ENCODE measurements at regions not wholly inside any gene's neighbourhood (a gene's known extent, or its start where the extent isn't known, plus 50 kb on each side); places are given as distances from the start of the nearest gene placed in this dataset.
"Not testable (repeated sequence)": the region's sequence is repeated elsewhere in the genome, so short reads cannot be mapped to it uniquely, and the experiment has no call there.

GRCh38 chr18:51248685-51249084, 51.2 kb upstream of the MEX3C start:
- Mint-ChIP-seq H3K27ac (peak overlapping the region in 1 of 6 donors; percentile 25), H3K4me3 (no peak overlapping the region), H3K27me3 (ENCODE audit: low read depth in 3 of 3) (peaks cover 2 to 5% (median 2%) of the 10 kb centered on the region in 3 donors), H3K9me3 (peaks cover 0 to 2% (median 0%) of the 10 kb centered on the region in 6 donors), H3K4me1 (no peaks in the 10 kb centered on the region), H3K36me3 (peaks cover 5 to 9% (median 6%) of the 10 kb centered on the region in 3 donors)
- DNase-seq, result no peak

DNA sequence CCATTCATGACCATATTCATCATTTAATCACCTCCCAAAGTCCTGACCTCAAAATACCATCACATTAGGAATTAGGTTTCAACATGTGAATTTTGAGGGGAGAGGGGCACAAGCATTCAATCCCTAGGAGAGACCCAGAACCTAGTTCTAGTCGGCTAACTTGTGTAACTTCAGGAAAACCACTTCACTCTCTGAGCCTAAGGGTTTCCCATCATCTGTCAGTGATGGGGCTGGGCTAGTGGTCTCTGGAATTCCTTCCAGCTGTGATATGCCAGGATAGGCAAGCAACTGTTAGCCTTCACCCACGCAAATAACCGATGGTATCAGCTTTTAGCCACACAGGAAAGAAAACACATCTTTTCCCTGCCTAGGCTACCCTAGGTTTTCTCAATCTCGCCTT, 52.5 kb upstream of the MEX3C start:
- Mint-ChIP-seq H3K9me3 (peaks cover 0 to 2% (median 0%) of the 10 kb centered on the region in 6 donors), H3K36me3 (peaks cover 5 to 9% (median 7%) of the 10 kb centered on the region in 3 donors), H3K27me3 (ENCODE audit: low read depth in 3 of 3) (peaks cover 2 to 6% (median 2%) of the 10 kb centered on the region in 3 donors), H3K4me1 (no peaks in the 10 kb centered on the region), H3K4me3 (no peak overlapping the region), H3K27ac (no peak overlapping the region)
- no peak for DNase-seq

GRCh38 chr18:51250458-51251024, 53.1 kb upstream of the MEX3C start:
- Mint-ChIP-seq H3K36me3 (peaks cover 4 to 9% (median 8%) of the 10 kb centered on the region in 3 donors), H3K4me3 (no peak overlapping the region), H3K9me3 (no peaks in the 10 kb centered on the region), H3K4me1 (no peaks in the 10 kb centered on the region), H3K27me3 (ENCODE audit: low read depth in 3 of 3) (peaks cover 2 to 6% (median 2%) of the 10 kb centered on the region in 3 donors), H3K27ac (no peak overlapping the region)
- no peak for DNase-seq

GRCh38 chr18:51251625-51252024, 54.1 kb upstream of the MEX3C start:
- DNase-seq, result no peak
- H3K27ac Mint-ChIP-seq, result no peak overlapping the region
- no peaks in the 10 kb centered on the region for H3K4me1 Mint-ChIP-seq
- peaks cover 4 to 10% (median 9%) of the 10 kb centered on the region in 3 donors for H3K36me3 Mint-ChIP-seq
- H3K9me3 Mint-ChIP-seq, result no peaks in the 10 kb centered on the region
- no peak overlapping the region for H3K4me3 Mint-ChIP-seq
- peaks cover 2 to 6% (median 4%) of the 10 kb centered on the region in 3 donors for H3K27me3 Mint-ChIP-seq (ENCODE audit: low read depth in 3 of 3)

DNA sequence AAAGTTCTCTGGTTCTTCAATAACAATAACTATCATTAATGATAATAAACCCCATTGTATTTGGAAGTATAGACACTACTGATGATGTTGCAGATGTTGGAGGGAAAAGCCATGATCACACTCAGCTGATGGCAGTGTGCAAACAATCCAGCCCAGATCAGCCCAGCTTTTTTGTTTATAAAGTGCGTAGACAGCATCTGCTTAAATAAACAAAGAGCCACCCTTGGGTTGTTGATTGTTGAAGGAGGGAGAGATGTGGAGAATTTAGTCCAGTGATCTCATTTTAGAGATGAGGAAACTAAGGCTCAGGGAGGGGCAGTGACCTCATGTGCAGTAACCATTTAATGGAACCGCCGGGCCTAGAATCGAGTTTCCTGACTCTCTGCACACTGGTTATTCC, 56.0 kb upstream of the MEX3C start:
- no peaks in the 10 kb centered on the region for H3K9me3 Mint-ChIP-seq
- H3K27me3 Mint-ChIP-seq (ENCODE audit: low read depth in 3 of 3), result peaks cover 1 to 6% (median 2%) of the 10 kb centered on the region in 3 donors
- H3K4me3 Mint-ChIP-seq, result no peak overlapping the region
- H3K36me3 Mint-ChIP-seq, result peaks cover 3 to 5% (median 4%) of the 10 kb centered on the region in 3 donors
- no peak for DNase-seq
- no peak overlapping the region for H3K27ac Mint-ChIP-seq
- H3K4me1 Mint-ChIP-seq, result no peaks in the 10 kb centered on the region

DNA sequence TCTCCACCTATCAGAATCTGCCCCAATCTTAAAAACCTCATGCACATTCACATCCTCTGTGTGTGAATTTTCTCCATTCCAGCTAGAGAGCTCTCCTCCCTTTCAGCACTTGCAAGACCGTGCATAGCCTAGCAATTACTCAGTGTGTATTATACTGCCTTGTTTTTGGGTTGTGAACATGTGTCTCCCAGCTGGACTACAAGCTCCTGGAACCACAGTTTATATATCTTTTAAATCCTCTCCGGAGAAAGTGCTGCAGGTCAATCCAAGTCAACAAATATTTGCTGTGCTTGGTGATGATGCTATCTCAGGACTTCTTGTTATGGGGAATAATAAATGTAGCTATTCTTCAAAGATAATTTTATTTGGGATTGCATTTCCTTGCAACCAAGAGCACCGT, 58.2 kb upstream of the MEX3C start:
- peaks cover 0 to 4% (median 3%) of the 10 kb centered on the region in 3 donors for H3K27me3 Mint-ChIP-seq (ENCODE audit: low read depth in 3 of 3)
- H3K4me1 Mint-ChIP-seq, result no peaks in the 10 kb centered on the region
- H3K4me3 Mint-ChIP-seq, result no peak overlapping the region
- peaks cover 5 to 12% (median 7%) of the 10 kb centered on the region in 3 donors for H3K36me3 Mint-ChIP-seq
- H3K9me3 Mint-ChIP-seq, result no peaks in the 10 kb centered on the region
- peak overlapping the region in 1 of 6 donors; percentile 13 for H3K27ac Mint-ChIP-seq
- DNase-seq, result no peak

DNA sequence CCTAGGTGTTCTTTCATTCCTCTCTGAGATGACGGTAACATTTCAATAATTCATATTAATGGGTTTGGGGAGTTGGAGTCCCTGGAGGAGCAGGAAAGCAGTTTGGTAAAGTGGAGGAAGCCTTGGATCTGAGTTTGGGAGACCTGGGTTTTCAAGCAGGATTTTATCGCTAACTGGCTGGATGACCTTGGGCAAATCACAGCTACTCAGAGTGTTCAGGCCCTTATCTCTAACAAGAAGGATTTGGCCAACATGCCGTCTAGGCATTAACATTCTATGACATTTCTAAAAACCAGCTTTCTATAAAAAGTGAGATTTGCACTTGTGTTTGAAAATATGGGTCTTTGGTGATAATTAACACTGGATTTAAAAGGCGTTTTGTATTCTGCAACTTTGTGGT, 59.7 kb upstream of the MEX3C start:
- no peaks in the 10 kb centered on the region for H3K9me3 Mint-ChIP-seq
- peaks cover 0 to 3% (median 2%) of the 10 kb centered on the region in 3 donors for H3K27me3 Mint-ChIP-seq (ENCODE audit: low read depth in 3 of 3)
- H3K4me3 Mint-ChIP-seq, result no peak overlapping the region
- no peak overlapping the region for H3K27ac Mint-ChIP-seq
- no peaks in the 10 kb centered on the region for H3K4me1 Mint-ChIP-seq
- no peak for DNase-seq
- peaks cover 5 to 12% (median 7%) of the 10 kb centered on the region in 3 donors for H3K36me3 Mint-ChIP-seq

DNA sequence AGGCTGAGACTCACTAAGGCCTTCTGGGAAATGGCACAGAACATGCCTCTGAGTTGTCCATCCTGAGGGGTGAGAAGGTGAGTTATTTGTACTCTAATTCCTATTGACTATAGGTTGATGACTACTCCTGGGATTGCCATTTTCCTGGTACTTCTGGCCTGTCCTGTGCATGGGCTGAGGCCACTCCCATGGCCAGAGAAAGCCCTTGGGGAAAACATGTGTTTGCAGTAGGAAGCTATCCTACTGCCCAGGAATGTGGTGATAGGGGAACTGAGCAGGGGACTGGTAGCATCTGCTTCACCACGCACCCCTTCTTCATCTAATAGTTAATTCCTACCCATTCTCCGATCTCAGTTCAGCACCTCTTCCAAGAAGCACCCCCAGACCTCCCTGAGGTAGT, 62.6 kb upstream of the MEX3C start:
- H3K9me3 Mint-ChIP-seq, result no peaks in the 10 kb centered on the region
- H3K4me1 Mint-ChIP-seq, result no peaks in the 10 kb centered on the region
- no peak overlapping the region for H3K27ac Mint-ChIP-seq
- no peak for DNase-seq
- H3K36me3 Mint-ChIP-seq, result peaks cover 5 to 12% (median 5%) of the 10 kb centered on the region in 3 donors
- no peak overlapping the region for H3K4me3 Mint-ChIP-seq
- peaks cover 0 to 3% (median 2%) of the 10 kb centered on the region in 3 donors for H3K27me3 Mint-ChIP-seq (ENCODE audit: low read depth in 3 of 3)

- not testable (repeated sequence) for H3K4me3 Mint-ChIP-seq; H3K9me3 Mint-ChIP-seq; H3K27ac Mint-ChIP-seq; H3K4me1 Mint-ChIP-seq; DNase-seq; H3K27me3 Mint-ChIP-seq (ENCODE audit: low read depth in 3 of 3); H3K36me3 Mint-ChIP-seq
These were observed 68.6 kb upstream of the MEX3C start for GRCh38 chr18:51266077-51266476.

DNA sequence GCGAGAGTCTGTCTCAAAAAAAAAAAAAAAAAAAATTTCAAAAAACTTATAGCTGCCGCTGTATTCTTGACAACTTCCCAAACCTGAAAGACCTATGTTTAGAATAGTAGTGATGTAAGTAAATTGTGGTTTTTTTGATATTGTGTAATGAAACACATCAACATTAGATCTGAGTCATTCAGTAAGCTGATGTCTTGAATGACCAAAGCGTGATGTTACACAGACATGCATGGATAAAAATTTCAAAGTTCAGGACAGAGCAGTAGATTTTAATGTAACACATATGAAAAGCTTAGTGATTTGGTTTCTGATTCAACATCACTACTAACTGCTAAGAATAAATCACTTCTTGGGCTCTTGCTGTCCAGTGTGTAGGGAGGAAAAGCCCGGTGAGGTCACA, 69.3 kb upstream of the MEX3C start:
- no peak overlapping the region for H3K27ac Mint-ChIP-seq
- DNase-seq, result no peak
- peaks cover 2 to 6% (median 5%) of the 10 kb centered on the region in 3 donors for H3K27me3 Mint-ChIP-seq (ENCODE audit: low read depth in 3 of 3)
- H3K4me3 Mint-ChIP-seq, result no peak overlapping the region
- H3K36me3 Mint-ChIP-seq, result peaks cover 0 to 4% (median 0%) of the 10 kb centered on the region in 3 donors
- no peaks in the 10 kb centered on the region for H3K9me3 Mint-ChIP-seq
- H3K4me1 Mint-ChIP-seq, result no peaks in the 10 kb centered on the region

GRCh38 chr18:51273437-51273836, 76.0 kb upstream of the MEX3C start:
- Mint-ChIP-seq H3K27ac (no peak overlapping the region), H3K4me3 (no peak overlapping the region), H3K4me1 (no peaks in the 10 kb centered on the region), H3K36me3 (peaks cover 0 to 9% (median 4%) of the 10 kb centered on the region in 3 donors), H3K27me3 (ENCODE audit: low read depth in 3 of 3) (peaks cover 2 to 11% (median 10%) of the 10 kb centered on the region in 3 donors), H3K9me3 (no peaks in the 10 kb centered on the region)
- DNase-seq, result no peak

DNA sequence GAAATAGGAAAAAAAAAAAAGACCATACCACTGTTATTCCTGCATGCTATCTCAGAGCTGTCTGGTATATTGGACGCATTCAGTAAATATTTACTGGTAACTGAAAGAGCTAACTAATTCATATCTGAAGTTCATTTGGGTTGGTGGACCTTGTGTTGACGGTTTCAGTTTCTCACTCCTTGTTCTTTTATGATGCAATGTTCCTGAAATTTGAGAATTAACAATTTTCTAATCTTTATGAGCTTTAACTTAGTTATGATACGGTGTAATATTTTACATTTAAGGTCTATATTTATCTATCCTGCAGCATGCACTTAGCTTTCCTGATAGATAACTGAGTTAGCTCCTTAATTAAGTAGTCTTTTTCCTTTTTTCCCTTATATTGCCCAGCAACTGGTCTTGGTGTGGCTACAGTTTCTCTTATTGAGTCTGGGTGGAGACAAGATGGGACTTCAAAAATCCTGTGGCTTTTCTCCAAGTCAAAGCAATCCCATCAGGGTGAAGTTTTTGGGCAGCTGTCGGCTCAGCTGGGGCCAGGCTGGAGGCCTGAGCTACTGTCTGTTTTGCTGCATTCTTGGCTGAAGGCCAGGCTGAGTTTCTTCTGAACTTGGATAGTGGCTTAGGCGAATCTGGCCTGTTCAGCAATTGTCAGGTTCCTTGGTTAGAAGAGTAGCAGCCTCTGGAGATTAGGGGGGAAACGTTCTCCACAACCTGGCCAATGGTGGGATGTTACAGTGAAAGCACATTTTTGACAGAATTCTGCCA, 78.4 kb upstream of the MEX3C start:
- Mint-ChIP-seq H3K9me3 (no peaks in the 10 kb centered on the region), H3K27me3 (ENCODE audit: low read depth in 3 of 3) (peaks cover 2 to 6% (median 5%) of the 10 kb centered on the region in 3 donors), H3K36me3 (peaks cover 0 to 12% (median 7%) of the 10 kb centered on the region in 3 donors), H3K27ac (peak overlapping the region in 1 of 6 donors; percentile 19), H3K4me1 (no peaks in the 10 kb centered on the region), H3K4me3 (no peak overlapping the region)
- no peak for DNase-seq

GRCh38 chr18:51278045-51278649, 80.7 kb upstream of the MEX3C start:
- H3K36me3 Mint-ChIP-seq, result peaks cover 0 to 10% (median 3%) of the 10 kb centered on the region in 3 donors
- DNase-seq, result peak; percentile 7 to 10 (median 9)
- no peaks in the 10 kb centered on the region for H3K4me1 Mint-ChIP-seq
- peaks cover 0 to 5% (median 3%) of the 10 kb centered on the region in 3 donors for H3K27me3 Mint-ChIP-seq (ENCODE audit: low read depth in 3 of 3)
- no peak overlapping the region for H3K27ac Mint-ChIP-seq
- no peak overlapping the region for H3K4me3 Mint-ChIP-seq
- no peaks in the 10 kb centered on the region for H3K9me3 Mint-ChIP-seq

GRCh38 chr18:51279367-51279984, 82.0 kb upstream of the MEX3C start:
- H3K36me3 Mint-ChIP-seq, result peaks cover 0 to 4% (median 3%) of the 10 kb centered on the region in 3 donors
- H3K27ac Mint-ChIP-seq, result no peak overlapping the region
- no peak overlapping the region for H3K4me3 Mint-ChIP-seq
- DNase-seq, result no peak
- no peaks in the 10 kb centered on the region for H3K4me1 Mint-ChIP-seq
- no peaks in the 10 kb centered on the region for H3K9me3 Mint-ChIP-seq
- H3K27me3 Mint-ChIP-seq (ENCODE audit: low read depth in 3 of 3), result no peaks in the 10 kb centered on the region

Data from immature natural killer cell (primary cell).